ENCODE measurements at regions not wholly inside any gene's neighbourhood (a gene's known extent, or its start where the extent isn't known, plus 50 kb on each side); places are given as distances from the start of the nearest gene placed in this dataset.

DNA sequence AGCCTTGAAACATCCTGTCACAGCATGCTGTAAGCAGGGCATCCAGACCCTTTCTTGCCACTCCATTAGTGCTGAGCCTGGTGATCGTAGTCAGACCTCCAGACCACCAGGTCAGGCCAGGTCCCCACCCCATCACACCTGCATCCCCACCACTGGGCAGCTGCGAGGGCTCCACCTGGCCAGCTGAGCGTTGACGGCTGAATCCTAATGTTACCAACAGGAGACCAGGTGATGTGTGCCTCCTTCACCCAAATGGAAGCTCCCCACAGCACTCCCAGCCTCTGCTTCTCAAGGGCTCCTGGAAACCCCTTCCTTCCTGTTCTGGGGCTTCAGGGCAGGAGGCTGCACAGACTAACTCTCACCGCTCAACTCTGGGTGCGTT, 189.4 kb downstream of the C16orf95 start:
- Histone ChIP-seq H3K4me3 (no peak overlapping the region), H3K9me3 (peaks cover 0 to 24% (median 2%) of the 10 kb centered on the region in 12 donors), H3K27me3 (peaks cover 0 to 48% (median 8%) of the 10 kb centered on the region in 9 donors), H3K36me3 (no peaks in the 10 kb centered on the region), H3K4me1 (peaks cover 0 to 25% (median 9%) of the 10 kb centered on the region in 12 donors), H3K27ac (peak overlapping the region in 8 of 12 donors; percentile 29 to 83 (median 62))
- ATAC-seq (no peak), DNase-seq (no peak)
- intact Hi-C loops (cut with DNase I): no loop called here
- TF ChIP-seq, protein P1, sequence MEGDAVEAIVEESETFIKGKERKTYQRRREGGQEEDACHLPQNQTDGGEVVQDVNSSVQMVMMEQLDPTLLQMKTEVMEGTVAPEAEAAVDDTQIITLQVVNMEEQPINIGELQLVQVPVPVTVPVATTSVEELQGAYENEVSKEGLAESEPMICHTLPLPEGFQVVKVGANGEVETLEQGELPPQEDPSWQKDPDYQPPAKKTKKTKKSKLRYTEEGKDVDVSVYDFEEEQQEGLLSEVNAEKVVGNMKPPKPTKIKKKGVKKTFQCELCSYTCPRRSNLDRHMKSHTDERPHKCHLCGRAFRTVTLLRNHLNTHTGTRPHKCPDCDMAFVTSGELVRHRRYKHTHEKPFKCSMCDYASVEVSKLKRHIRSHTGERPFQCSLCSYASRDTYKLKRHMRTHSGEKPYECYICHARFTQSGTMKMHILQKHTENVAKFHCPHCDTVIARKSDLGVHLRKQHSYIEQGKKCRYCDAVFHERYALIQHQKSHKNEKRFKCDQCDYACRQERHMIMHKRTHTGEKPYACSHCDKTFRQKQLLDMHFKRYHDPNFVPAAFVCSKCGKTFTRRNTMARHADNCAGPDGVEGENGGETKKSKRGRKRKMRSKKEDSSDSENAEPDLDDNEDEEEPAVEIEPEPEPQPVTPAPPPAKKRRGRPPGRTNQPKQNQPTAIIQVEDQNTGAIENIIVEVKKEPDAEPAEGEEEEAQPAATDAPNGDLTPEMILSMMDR (IDR thresholded peaks at IDR 0.05): no peak
- no peak for TF ChIP-seq POLR2A (IDR thresholded peaks at IDR 0.05)
- 77 to 88% (median 84%) methylated on average over 3 to 6 of the region's 6 CpGs for WGBS, 4 donors

DNA sequence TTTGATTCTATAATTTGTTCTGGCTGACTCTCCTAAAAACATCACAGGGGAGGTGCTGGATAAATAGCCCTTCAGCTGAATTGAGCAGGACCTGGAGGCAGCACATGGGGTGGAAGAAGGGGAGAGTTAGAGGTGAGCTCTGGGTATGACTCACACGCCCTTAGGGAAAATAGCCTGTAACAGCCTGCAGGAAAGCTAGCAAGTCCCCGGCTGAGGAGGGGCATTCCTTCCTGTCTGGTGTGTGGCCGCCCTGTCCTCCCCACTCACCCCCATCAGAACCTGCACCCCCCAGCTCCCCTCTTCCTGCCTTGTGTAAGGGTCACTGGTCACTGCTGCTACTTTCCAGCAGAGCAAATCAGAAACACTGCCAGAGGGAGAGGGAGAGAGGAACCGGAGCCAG, 187.4 kb downstream of the C16orf95 start:
- no peak overlapping the region for H3K4me3 ChIP-seq
- intact Hi-C loops (cut with DNase I): no loop called here
- WGBS, 4 donors: 55 to 63% (median 61%) methylated on average over 4 of the region's 4 CpGs

GRCh38 chr16:87131061-87131995, 185.9 kb downstream of the C16orf95 start:
- no peak overlapping the region for H3K27ac ChIP-seq
- ATAC-seq (no peak), DNase-seq (no peak)
- peaks cover 0 to 17% (median 9%) of the 10 kb centered on the region in 12 donors for H3K4me1 ChIP-seq
- intact Hi-C loops (cut with DNase I): no loop called here
- no peaks in the 10 kb centered on the region for H3K36me3 ChIP-seq
- peaks cover 0 to 15% (median 0%) of the 10 kb centered on the region in 12 donors for H3K9me3 ChIP-seq
- H3K4me3 ChIP-seq: no peak overlapping the region
- peaks cover 0 to 22% (median 2%) of the 10 kb centered on the region in 9 donors for H3K27me3 ChIP-seq
- TF ChIP-seq, protein P1 (IDR thresholded peaks at IDR 0.05): no peak
- TF ChIP-seq POLR2A (IDR thresholded peaks at IDR 0.05): no peak
- 78 to 85% (median 82%) methylated on average over 16 of the region's 16 CpGs for WGBS, 4 donors

More for the DNA sequence above, 187.4 kb downstream of the C16orf95 start:
- ATAC-seq (no peak), DNase-seq (no peak)
- Histone ChIP-seq H3K27me3 (peaks cover 0 to 36% (median 8%) of the 10 kb centered on the region in 9 donors), H3K27ac (no peak overlapping the region), H3K9me3 (peaks cover 0 to 15% (median 0%) of the 10 kb centered on the region in 12 donors), H3K36me3 (no peaks in the 10 kb centered on the region), H3K4me1 (peaks cover 0 to 25% (median 9%) of the 10 kb centered on the region in 12 donors)
- TF ChIP-seq, protein P1 (IDR thresholded peaks at IDR 0.05): no peak
- no peak for TF ChIP-seq POLR2A (IDR thresholded peaks at IDR 0.05)

- no peak for ATAC-seq
- Histone ChIP-seq H3K4me3 (no peak overlapping the region), H3K27ac (no peak overlapping the region), H3K36me3 (no peaks in the 10 kb centered on the region), H3K9me3 (peaks cover 0 to 15% (median 0%) of the 10 kb centered on the region in 12 donors), H3K4me1 (peaks cover 0 to 11% (median 6%) of the 10 kb centered on the region in 12 donors), H3K27me3 (peaks cover 0 to 22% (median 0%) of the 10 kb centered on the region in 9 donors)
- 69 to 74% (median 72%) methylated on average over 4 to 6 of the region's 6 CpGs for WGBS, 4 donors
- DNase-seq: no peak
- TF ChIP-seq POLR2A (IDR thresholded peaks at IDR 0.05): no peak
- TF ChIP-seq, protein P1 (IDR thresholded peaks at IDR 0.05): no peak
- intact Hi-C loops (cut with DNase I): no loop called here
Observed at GRCh38 chr16:87131996-87132345, 185.2 kb downstream of the C16orf95 start.

Measured in heart left ventricle (tissue), 16 donors.